HG03558 (cell line): ENCODE measurements at regions not wholly inside any gene's neighbourhood (a gene's known extent, or its start where the extent isn't known, plus 50 kb on each side); places are given as distances from the start of the nearest gene placed in this dataset.

Source experiments
- ATAC-seq: cut with Tn5 transposase; IDR thresholded peaks from one replicate; pipeline ENCODE4 v1.9.1; 2021; ENCODE audit warnings: moderate number of reproducible peaks; ENCODE audit not compliant: unreplicated experiment; ENCODE audit errors: extremely low read depth

DNA sequence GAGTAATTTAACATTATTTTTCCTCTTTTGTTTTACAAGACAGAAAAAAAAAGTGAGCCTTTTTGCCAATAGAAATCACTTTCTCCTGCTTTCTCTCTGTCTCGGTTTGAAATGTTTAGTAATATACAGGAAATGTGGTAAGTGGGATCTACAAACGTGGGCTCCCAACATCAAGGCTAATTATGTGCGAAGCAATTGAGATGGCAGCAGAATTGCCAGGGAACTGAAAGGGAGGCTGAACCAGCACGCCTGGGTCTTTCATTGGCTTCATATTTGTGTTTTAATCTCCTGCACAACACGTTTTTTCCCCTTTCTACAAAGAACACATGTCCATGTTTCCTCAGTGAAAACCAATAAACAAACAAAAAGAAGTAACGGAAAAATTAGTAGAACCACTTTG, 743.9 kb upstream of the SOX9 start:
- ATAC-seq = no peak

DNA sequence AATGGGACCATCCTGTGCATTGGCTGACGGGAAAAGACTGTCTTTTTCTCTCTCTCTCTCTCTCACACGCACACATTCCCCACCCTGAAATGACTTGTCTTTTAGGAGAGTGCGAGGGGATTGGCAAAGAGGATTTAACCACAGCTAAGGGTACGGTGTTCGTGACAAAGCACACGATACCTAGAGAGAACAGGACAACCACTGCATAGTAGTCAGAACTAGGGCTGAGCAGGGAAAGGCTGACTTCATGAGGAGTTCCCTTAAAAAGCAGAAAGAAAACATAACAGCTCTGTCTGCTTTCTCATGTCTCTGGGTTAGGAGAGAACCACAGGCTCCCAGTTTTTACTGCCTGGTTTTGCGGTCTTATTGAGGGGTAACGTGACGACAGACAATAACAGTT, 742.8 kb upstream of the SOX9 start:
- ATAC-seq = no peak

DNA sequence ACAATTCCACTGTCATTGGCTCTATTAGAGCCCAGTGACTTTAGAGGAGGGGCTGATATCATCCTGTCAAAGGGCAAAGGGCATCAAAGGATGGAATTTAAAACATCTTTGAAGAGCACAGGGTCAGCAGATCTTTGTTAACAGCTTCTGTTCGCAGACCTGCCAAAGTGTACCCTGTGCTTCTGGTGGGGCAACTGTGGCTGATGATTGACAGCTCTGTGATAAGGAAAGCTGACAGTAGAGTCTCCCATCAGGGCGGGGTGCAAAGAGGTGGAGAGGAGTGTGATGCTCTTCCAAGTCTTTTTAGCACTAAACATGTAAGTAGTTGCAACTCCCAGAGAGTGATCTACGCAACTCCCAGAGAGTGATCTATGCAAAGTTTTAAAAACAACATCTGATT, 742.1 kb upstream of the SOX9 start:
- no peak for ATAC-seq

DNA sequence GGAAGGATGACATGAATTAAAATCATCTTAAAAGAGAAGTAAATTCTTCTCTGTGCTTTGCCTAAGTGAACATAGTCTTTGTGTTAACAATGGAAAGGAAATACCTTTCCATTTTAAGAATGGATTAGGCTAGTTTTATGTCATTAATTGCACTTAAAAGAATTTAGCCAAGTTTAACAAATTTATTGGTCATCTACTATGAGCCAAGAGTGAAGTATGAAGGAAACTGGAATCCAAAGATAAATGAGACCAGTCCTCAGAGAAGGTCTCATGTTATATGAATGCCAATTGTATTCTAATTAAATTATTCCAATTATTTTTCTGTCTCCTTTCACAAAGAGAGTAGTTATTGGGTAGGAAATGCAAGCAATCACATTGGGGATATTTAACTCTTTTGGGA, 741.3 kb upstream of the SOX9 start:
- no peak for ATAC-seq

DNA sequence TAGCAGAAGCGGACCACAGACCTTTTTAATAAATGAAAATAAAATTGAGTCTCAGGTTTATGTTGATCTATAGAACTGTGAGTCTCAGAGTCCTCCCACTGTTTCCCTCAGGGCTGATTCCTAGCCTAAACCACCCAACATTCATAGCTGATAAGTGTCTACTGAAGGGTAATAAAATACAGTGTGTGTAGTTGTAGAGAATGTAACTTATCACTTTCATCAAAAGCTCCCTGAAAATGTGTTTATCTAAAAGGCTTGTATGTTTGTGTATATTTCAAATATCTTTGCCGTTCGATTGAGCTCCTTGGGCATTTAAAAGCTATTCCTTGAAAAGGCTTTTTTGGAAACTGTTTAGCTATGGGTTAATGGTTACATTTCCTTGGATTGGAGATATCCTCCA, 740.3 kb upstream of the SOX9 start:
- ATAC-seq = no peak

DNA sequence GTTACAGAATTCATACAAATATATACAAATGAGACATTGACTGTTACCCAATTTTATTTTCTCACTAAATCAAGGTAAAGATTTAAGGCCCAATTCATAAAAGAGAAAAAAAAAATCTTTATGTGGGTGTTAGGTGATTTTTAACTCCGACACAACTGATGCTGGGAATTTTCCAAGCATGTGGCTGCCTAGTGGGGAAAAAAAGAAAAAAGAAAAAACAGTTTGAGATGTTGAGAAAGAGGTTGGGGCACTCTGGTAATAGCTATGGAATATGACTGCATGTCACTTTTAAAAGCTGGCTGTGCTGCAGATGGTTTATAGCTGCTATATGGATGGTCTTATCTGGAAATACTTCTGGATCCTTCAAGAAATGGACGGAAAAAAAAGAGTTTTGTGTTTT, 739.9 kb upstream of the SOX9 start:
- no peak for ATAC-seq

DNA sequence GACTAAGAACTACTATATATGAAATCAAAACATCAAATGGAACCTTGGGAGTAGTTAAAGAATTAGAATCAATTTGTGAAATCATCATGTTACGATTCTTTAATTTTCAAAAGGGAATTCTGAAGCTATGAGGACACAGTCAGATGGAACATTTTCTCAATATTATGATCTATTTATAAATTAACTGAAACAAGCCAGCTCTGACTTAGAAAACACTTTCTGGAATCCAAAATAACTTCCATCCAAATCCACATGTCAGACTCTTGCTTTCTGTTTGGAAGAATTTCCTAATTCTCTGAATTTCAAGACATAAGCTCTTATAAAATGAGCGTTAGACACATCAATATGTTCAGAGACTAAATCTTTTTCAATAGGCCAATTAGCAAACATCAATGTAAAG, 737.7 kb upstream of the SOX9 start:
- ATAC-seq = no peak

DNA sequence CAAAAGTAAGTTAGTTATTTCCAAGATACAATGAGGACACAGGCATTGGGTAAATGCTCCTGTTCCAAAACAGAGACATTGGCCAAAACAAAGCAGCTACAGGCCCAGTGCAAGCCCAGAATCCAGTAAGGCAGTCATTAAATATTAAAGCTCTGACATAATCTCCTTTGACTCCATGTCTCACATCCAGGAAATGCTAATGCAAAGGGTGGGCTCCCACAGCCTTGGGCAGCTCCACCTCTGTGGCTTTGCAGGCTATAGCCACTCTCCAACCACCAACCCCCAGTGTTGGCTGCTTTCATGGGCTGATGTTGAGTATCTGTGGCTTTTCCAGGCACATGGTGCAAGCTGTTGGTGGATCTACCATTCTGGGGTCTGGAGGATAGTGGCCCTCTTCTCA, 733.4 kb upstream of the SOX9 start:
- ATAC-seq = no peak

DNA sequence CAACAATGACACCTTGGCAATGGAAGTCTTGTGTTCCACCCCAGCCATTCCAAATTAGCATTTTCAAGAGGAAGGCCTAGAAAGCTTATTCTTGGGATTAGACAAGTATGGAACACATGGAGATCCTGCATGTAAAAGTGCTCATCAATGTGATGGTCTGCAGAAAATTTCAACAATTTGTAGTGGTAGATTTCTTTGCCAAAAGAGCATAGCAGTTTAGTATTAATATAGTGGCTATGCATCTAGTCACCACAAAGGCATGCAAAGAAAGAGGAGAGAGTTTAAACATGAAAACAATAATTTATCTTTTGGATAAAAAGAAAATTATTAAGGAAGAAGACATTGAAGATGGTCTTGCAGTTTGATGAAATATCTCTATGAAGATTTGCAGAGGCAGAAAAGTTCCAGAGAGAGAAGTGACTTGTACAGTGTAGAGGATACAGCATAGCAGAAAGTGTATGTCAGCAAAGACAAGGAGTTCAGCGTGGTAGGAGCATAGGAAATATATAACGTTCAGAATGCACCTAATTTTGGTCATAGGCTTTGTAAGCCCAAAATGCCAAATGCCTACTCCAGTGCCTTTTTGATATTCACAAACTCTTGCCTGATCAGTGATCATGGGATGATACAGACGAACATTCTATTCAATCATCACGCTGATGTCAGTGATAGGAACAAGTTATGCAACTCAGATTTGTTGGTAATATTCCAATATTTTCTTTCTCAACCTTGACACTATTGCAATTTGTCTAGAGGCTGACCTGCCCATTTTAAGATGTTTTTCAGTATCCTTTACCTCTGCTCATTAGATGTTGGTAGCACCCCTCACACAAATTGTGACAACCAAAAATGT, 727.9 kb upstream of the SOX9 start:
- ATAC-seq = no peak

DNA sequence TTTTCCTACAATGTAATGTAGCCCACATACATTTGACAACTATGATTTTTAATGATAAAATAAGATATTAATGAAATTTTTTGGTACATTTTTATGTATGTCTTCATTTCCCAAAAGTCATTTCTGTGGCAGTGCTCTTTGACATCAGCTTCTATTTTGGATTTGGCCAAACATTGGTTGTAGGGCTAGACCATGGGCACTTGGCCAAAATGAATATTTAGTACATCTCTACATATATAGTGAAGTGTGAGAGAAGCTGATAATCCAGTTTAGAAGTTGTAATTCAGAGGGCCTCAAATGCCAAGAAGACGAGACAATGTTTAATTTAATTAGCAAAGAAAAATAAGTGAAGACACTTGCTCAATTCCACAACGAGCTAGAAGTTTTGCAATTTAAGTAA, 724.9 kb upstream of the SOX9 start:
- ATAC-seq = no peak

DNA sequence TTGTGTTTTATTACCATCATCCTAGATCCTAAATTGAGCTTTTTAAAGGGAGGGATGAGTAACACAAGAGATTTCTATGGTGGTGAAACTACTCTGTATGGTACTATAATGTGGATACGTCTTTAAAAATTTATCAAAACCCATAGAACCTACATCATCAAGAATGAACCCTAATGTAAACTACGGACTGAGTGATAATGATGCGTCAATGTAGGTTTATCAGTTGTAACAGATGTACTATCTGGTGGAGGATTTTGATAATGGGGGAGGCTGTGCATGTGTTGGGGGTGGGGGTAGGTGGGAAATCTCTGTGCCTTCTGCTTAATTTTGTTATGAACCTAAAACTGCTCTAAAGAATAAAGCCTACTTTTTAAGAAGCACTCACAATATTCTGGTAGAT, 724.1 kb upstream of the SOX9 start:
- ATAC-seq = no peak

DNA sequence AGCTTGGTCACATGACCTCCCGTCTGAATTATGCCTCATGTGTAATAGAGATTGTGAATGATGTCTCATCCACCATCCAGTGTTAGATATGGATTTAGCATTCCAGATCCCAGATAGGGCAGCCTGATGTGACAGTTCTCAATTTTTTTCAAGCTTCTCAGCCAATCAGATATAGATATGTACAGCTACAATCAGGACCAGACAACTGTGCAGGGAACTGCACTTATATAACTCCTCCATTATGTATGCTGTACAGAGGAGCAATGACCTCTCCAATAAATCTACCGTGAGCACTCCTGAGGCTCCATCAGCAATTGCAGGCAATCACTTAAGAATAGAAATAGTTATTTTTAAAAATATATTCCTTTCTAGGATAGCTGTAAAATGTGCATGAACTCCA, 722.8 kb upstream of the SOX9 start:
- ATAC-seq = no peak

DNA sequence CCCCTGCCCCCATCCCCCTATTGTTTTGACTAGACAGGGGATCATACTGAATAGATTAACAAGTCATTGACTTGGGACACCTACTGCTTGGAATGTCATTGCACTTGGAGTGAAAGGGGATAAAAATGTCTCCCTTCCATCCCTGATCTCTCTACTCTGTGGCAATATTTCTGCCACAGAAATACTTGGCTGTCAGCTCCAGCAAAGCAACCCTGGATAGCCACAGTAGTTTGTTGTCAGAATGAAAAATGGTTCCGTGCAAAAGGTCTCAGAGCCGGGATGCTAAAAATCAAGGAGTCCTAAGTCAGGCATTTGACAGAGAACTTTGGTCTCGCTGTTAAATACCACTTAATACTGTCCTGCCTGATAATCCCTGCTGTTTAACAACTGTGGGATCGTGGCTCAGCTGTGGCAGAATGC, 722.0 kb upstream of the SOX9 start:
- ATAC-seq = no peak

DNA sequence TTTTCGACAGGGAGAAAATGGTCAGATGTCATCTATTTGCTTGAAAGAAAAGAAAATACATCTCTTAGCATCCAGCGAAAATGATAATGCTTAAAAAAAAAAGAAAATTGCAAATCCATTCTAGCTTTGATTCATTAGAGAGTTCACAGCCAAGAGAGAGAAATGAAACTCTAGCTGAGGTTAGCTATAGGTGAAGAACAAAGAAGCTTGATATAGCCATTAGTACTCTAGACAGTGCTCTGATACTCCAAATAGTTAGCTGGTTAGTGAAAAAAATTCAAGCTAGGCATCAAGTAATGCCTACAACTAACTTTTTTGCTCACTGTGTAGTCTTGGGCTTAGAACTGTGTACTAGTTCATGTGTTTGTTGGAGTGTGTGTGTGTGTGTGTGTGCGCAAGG, 721.6 kb upstream of the SOX9 start:
- no peak for ATAC-seq

DNA sequence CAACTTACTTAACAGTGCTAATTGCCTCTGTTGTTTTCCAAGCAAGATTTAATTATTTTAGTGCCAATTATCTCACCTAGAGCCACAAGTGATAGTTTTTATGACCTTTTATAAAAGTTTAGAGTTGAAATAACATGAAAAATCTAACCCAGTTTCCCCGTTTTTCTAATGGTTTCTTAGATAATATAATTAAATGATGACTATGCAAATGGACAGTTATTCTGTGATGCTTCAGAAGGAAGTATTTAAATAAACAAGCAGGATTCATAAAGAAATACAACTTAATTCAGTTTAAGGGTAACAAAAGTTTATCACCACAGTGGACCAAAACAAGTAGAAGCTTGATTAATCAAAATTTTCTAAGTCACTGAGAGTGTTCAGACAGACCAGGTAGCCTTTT, 721.2 kb upstream of the SOX9 start:
- no peak for ATAC-seq

DNA sequence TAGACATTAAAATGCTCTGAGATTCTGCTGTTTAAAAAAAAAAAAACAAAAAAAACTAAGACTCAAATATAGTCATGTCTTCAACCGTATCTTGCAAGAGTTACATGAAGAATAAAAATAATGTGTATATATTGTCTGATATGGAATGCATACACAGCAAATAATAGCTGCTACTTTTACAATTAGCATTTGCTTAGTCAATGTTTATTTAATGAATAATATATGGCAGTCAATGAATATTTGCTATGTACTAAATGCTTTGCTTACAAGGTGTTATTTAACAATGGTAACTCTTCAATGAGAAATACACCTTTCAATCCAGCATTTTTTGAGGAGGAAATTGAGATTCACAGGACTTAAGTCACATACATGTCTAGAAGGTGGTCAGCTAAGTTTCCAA, 718.8 kb upstream of the SOX9 start:
- no peak for ATAC-seq

DNA sequence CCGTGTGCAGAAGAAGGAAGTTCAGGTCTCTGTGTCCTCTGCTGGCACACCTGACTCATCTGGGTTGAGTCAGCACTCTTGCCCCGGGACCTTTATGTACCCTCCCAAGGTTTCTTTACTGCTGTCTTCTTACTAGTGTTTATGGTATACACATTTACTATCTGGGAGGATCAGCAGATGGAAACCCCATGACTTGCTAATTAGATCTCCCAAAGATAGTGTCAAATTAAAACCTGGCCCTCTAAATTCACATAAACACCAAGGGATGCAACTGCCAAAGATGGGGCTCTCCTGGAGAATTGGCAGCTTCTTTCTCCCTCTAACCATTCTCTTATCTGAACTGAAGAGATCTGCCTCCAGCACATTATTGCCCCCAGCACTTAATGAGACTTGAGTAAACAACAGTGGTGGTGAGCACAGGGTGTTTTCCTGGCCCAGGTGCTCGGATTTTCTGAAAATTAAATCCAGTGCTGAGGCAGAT, 718.1 kb upstream of the SOX9 start:
- ATAC-seq = no peak

DNA sequence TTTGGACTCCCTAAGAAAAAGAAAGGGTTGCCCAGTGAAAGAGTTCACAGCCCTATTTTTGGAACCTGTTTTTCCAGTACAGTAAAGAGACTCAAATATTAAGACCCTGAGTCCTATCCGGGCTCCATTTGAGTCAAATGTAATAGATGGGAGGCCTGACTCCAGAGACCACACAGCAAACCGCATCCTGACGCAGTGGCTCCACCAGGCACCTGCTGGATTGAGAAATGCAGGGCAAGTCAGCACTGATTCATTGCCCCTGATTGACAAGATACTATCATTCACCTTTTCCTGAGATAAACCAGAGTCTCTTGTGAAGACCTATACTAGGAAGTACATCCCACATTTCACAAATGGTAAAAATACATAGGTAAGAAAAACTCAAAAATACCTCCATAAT, 715.7 kb upstream of the SOX9 start:
- ATAC-seq = no peak

DNA sequence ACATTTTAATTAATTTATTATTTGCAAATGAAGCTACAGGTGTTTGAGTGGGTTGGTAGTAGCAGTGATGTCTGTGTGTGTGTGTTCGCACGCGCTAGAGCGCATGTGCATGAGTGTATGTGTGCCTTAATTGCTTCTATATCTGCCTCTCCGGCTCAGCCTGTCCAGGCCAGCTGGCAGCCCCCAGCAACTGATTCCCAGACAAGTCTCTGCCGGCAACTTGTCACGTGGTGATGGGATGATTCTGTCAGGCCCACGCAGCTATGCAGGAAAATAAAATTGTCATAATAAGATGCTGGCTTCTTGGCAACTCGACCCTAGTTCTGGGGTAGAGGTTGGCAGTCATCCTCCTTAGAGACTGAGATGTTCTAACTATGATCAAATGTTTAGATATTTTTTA, 712.8 kb upstream of the SOX9 start:
- ATAC-seq = no peak

DNA sequence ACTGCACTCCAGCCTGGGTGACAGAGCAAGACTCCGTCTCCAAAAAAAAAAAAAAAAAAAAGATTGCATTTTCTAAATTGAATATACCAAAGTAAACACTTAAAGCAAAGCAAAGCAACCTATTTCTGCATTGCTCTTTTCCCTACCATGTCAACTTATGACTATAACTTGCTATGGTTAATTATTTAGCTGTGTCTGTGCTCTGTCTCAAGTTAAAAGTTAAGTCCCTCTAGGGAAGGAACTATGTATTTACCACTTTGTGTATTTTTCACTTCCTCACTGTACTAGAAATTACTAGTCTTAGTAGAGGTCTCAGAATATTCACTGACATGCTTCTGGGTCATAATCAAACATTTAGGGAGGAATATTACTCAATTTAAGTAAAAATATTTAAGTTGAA, 711.7 kb upstream of the SOX9 start:
- ATAC-seq = no peak

DNA sequence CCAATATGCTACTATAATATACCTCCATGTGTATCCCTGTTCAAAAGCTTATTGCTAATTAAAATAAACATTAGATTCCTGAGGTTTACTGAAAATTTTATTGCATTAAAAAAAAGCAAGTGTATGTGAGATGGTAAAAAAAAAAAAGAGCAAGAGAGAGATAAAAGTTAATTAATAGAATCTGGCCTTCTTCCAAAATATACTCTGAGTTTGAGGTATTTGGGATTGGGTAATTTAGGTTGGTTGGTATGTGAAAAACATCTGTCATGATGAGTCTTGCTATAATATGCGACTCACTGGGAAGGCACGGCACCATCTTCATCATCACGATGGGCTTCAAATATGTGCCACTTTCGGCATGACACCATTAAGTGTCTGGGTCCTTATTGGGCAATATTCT, 711.1 kb upstream of the SOX9 start:
- ATAC-seq = no peak

DNA sequence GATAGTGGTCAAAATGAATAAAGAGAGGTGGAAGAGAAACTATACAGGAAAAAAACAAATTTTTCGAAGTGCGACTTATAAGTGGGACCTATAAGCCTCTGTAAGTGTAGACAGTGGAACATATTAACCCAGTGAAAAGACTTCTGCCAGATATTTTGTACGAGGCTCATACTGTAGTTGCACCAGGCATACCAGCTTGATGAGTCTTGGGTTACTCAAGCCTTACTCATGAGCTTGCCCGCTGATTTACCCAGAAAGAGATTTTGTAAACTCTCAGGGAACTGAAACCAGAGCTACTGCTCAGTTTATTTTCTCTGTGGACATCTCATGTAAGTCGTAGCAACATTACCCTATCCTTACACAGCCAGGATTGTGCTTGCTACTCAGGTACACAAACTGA, 708.0 kb upstream of the SOX9 start:
- ATAC-seq = no peak
